ENCODE measurements at regions not wholly inside any gene's neighbourhood (a gene's known extent, or its start where the extent isn't known, plus 50 kb on each side); places are given as distances from the start of the nearest gene placed in this dataset.

DNA sequence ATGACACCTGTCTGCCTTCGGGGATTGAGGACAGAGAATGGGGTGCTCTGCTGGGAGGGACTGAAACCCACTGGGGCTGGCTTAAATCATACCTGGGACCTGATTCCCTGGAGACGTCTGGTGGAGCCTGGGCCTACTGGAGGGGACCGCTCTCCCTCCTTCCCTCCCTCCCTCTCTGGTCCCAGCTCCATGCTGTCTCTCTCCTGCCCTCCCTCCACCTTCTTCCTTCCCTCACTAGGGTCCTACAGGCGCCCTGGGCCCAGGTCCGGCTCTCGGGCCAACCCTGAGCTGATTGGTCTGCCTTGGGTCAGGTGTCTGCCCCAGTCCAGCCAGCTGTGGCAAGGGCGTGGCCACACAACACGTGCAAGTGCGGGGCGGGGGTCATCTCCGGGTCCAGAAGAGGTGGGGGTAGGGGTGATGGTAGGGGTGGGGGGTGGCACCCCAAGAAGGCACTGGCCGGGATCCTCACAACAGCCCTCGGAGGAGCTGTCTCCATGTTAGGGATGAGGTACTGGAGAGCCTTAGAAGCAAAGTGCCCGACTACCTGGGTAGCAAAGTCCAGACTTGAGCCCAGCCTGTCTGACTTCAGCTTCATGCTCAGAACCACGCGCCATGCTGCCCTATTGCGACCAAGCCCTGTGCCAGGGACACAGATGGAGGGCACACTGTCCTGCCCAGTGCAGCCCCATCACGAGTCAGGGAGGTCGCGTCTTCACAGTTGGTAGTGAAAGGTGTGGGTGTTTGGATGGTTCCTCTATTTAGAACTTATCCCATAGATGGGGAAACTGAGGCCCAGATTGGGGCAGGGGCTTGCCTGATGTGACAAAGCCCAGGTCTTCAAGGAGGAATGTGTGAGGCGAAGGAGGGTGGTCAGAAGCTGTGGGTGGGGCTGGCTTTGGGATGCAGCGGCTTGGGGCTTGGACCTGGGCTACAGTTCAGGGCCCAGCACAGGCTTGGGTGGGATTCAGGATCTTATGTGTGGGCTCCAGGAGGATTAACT lies 574.1 kb downstream of the PTPRU start:
- no peak overlapping the region for H3K4me3 ChIP-seq (ENCODE audit: control insufficient read depth in 2 of 3, extremely low read depth in 1 of 3, insufficient read depth in 2 of 3, low read depth in 1 of 3, low read length in 3 of 3)
- no peak overlapping the region for H3K4me2 ChIP-seq (ENCODE audit: control insufficient read depth, extremely low read depth, insufficient read depth, low read depth, low read length)
- H3K36me3 ChIP-seq (ENCODE audit: control insufficient read depth in 2 of 2, extremely low read depth in 1 of 2, insufficient read depth in 2 of 2, low read length in 2 of 2): no peaks in the 10 kb centered on the region
- dilution Hi-C loops (cut with MboI; ENCODE audit: extremely low pct_ligation_motif_present, low sequenced_read_pairs): no loop called here
- DNase-seq (ENCODE audit: low read depth, low spot score): no peak
- no peaks in the 10 kb centered on the region for H3K4me1 ChIP-seq (ENCODE audit: control insufficient read depth, extremely low read depth, insufficient read depth, low read length)
- no peaks in the 10 kb centered on the region for H3K79me2 ChIP-seq (ENCODE audit: control insufficient read depth, insufficient read depth, low read length)
- H3K27me3 ChIP-seq (ENCODE audit: control insufficient read depth, extremely low read depth, insufficient read depth, low read length): no peaks in the 10 kb centered on the region
- no peaks in the 10 kb centered on the region for H3K9me3 ChIP-seq (ENCODE audit: control insufficient read depth, low read depth, low read length)
- no peak overlapping the region for H2AFZ ChIP-seq (ENCODE audit: control insufficient read depth, low read length)
- no peak overlapping the region for H3K9ac ChIP-seq (ENCODE audit: control insufficient read depth, extremely low read depth, insufficient read depth, low read length)
- H4K20me1 ChIP-seq (ENCODE audit: control insufficient read depth, extremely low read depth, insufficient read depth, low read length): no peaks in the 10 kb centered on the region
- no peak overlapping the region for H3K27ac ChIP-seq (ENCODE audit: control insufficient read depth, insufficient read depth, low read length)
- FAIRE-seq: no peak
- TF ChIP-seq, protein P1, sequence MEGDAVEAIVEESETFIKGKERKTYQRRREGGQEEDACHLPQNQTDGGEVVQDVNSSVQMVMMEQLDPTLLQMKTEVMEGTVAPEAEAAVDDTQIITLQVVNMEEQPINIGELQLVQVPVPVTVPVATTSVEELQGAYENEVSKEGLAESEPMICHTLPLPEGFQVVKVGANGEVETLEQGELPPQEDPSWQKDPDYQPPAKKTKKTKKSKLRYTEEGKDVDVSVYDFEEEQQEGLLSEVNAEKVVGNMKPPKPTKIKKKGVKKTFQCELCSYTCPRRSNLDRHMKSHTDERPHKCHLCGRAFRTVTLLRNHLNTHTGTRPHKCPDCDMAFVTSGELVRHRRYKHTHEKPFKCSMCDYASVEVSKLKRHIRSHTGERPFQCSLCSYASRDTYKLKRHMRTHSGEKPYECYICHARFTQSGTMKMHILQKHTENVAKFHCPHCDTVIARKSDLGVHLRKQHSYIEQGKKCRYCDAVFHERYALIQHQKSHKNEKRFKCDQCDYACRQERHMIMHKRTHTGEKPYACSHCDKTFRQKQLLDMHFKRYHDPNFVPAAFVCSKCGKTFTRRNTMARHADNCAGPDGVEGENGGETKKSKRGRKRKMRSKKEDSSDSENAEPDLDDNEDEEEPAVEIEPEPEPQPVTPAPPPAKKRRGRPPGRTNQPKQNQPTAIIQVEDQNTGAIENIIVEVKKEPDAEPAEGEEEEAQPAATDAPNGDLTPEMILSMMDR (optimal IDR thresholded peaks at IDR 0.05 in 1 of 3, IDR thresholded peaks at IDR 0.05 in 1 of 3, conservative IDR thresholded peaks at IDR 0.05 in 1 of 3; ENCODE audit: extremely low read depth in 1 of 3, insufficient read depth in 2 of 3, low read length in 3 of 3): no peak
- TF ChIP-seq EZH2 (IDR thresholded peaks at IDR 0.05; ENCODE audit: low read length): no peak
- no peaks in the 10 kb centered on the region for H3K9me1 ChIP-seq (ENCODE audit: control insufficient read depth, extremely low read depth, insufficient read depth, low read length)

DNA sequence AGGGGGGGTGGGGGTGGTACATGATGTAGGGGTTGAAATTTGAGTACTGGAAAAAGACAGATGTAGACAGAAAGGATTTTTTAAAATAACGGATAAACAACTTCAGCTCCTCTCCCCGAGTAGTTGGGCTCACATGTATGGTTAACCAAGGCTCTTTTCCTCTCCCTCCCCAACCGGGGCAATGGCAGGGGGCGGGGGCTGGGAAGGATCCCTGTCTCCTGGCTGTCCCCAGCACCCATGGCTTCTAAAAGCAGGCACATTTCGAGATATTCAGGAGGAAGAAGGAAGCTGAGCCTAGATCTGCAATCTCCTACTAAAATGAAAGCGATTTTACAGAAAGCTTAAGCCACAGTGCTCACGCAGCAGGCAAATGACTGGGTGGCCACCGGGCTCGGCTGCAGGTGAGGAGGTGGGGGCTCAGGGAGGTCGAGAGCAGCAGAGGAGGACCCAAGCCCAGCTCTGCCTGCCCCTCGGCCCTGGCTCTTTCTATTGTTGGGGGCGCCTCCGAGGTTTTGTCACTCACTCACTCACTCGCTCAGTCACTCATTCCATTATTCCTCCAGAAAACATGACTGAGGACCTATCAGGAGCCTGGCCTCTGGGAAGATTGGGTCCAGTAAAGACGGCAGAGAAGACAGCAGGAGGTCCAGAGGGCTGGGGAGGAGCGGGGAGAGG lies 573.3 kb downstream of the PTPRU start:
- TF ChIP-seq, protein P1 (optimal IDR thresholded peaks at IDR 0.05 in 1 of 3, IDR thresholded peaks at IDR 0.05 in 1 of 3, conservative IDR thresholded peaks at IDR 0.05 in 1 of 3; ENCODE audit: extremely low read depth in 1 of 3, insufficient read depth in 2 of 3, low read length in 3 of 3): no peak
- no peak for TF ChIP-seq EZH2 (IDR thresholded peaks at IDR 0.05; ENCODE audit: low read length)
- dilution Hi-C loops (cut with MboI; ENCODE audit: extremely low pct_ligation_motif_present, low sequenced_read_pairs): no loop called here
- Histone ChIP-seq H3K9me3 (ENCODE audit: control insufficient read depth, low read depth, low read length) (no peaks in the 10 kb centered on the region), H3K27ac (ENCODE audit: control insufficient read depth, insufficient read depth, low read length) (no peak overlapping the region), H3K9ac (ENCODE audit: control insufficient read depth, extremely low read depth, insufficient read depth, low read length) (no peak overlapping the region), H3K9me1 (ENCODE audit: control insufficient read depth, extremely low read depth, insufficient read depth, low read length) (no peaks in the 10 kb centered on the region), H2AFZ (ENCODE audit: control insufficient read depth, low read length) (no peak overlapping the region), H3K4me2 (ENCODE audit: control insufficient read depth, extremely low read depth, insufficient read depth, low read depth, low read length) (no peak overlapping the region), H3K4me3 (ENCODE audit: control insufficient read depth in 2 of 3, extremely low read depth in 1 of 3, insufficient read depth in 2 of 3, low read depth in 1 of 3, low read length in 3 of 3) (no peak overlapping the region), H3K27me3 (ENCODE audit: control insufficient read depth, extremely low read depth, insufficient read depth, low read length) (no peaks in the 10 kb centered on the region), H3K79me2 (ENCODE audit: control insufficient read depth, insufficient read depth, low read length) (no peaks in the 10 kb centered on the region), H3K4me1 (ENCODE audit: control insufficient read depth, extremely low read depth, insufficient read depth, low read length) (no peaks in the 10 kb centered on the region), H3K36me3 (ENCODE audit: control insufficient read depth in 2 of 2, extremely low read depth in 1 of 2, insufficient read depth in 2 of 2, low read length in 2 of 2) (no peaks in the 10 kb centered on the region), H4K20me1 (ENCODE audit: control insufficient read depth, extremely low read depth, insufficient read depth, low read length) (no peaks in the 10 kb centered on the region)
- FAIRE-seq (no peak), DNase-seq (ENCODE audit: low read depth, low spot score) (no peak)

Measured in keratinocyte (primary cell).